Transverse colon (tissue), 4 donors: ENCODE measurements at regions not wholly inside any gene's neighbourhood (a gene's known extent, or its start where the extent isn't known, plus 50 kb on each side); places are given as distances from the start of the nearest gene placed in this dataset.
A peak's percentile ranks its signal among the peaks of the same experiment; 100 is the strongest.

Experiments
- DNase-seq: peaks from one replicate; pipeline ENCODE4 v3.0.0-alpha.2; 2019
- H3K27ac ChIP-seq, 4 donors: fragments of 200-600 bp; sonication (generic); 2 replicates each; pipeline ENCODE4 v1.5.1; 2016 to 2018; ENCODE audit warnings: inconsistent platforms in 4 of 4
- H3K27me3 ChIP-seq: fragments of 200-600 bp; sonication (generic); 2 replicates; pipeline ENCODE4 v1.5.1; 2017; ENCODE audit warnings: inconsistent platforms
- H3K36me3 ChIP-seq, 4 donors: fragments of 200-600 bp; sonication (generic); 2 replicates each; pipeline ENCODE4 v1.5.1; 2017 to 2019; ENCODE audit warnings: inconsistent platforms in 4 of 4
- H3K4me1 ChIP-seq, 4 donors: fragments of 200-600 bp; sonication (generic); 2 replicates each; pipeline ENCODE4 v1.5.1; 2017 to 2020; ENCODE audit warnings: inconsistent platforms in 4 of 4
- H3K4me3 ChIP-seq, 4 donors: fragments of 200-600 bp; sonication (generic); 1 replicate in 1 of 4; 2 replicates in 3 of 4; pipeline versions ENCODE4 v1.5.1 to v1.6.1; 2017 to 2019; ENCODE audit warnings: inconsistent platforms in 4 of 4
- H3K9me3 ChIP-seq, 2 donors: fragments of 200-600 bp; sonication (generic); 2 replicates each; pipeline ENCODE4 v1.5.1; 2017 to 2019; ENCODE audit warnings: inconsistent platforms in 2 of 2
- EP300 ChIP-seq: sonication (generic); formaldehyde crosslinking; IDR thresholded peaks from one replicate; pipeline ENCODE4 v1.6.1; 2017; ENCODE audit warnings: antibody characterized with exemption, low read depth
- POLR2A ChIP-seq: fragments of 450-650 bp; IDR thresholded peaks from one replicate; pipeline ENCODE4 v1.6.1; 2016; ENCODE audit warnings: antibody characterized with exemption, mild to moderate bottlenecking, moderate library complexity
- POLR2AphosphoS5 ChIP-seq, 3 donors: sonication (generic); formaldehyde crosslinking; IDR thresholded peaks; one replicate each; pipeline ENCODE4 v1.6.1; 2016; ENCODE audit warnings: antibody characterized with exemption in 3 of 3
- WGBS, 2 donors: methylation state at CpG; one replicate each; pipeline ENCODE4 v1.1.5; 2018; ENCODE audit warnings: low coverage in 1 of 2; 5-methylcytosine and 5-hydroxymethylcytosine counted together
- in situ Hi-C, 4 donors: fragments of 200-750 bp; cut with MboI; loops; one replicate each; pipeline versions ENCODE4 v1.15.0 to v1.15.1; 2017; ENCODE audit warnings: low sequenced_read_pairs in 3 of 4, low pct_ligation_motif_present in 1 of 4, low pct_unique_long_range_greater_than_20kb in 1 of 4
- intact Hi-C: fragments of 100-400 bp; cut with DNase I; formaldehyde crosslinking; loops from one replicate; pipeline ENCODE4 v1.15.1; 2023; ENCODE audit warnings: low total_unique reads
- TF ChIP-seq, protein P1 (sequence below), 5 experiments: fragments of 200-600 bp in 3 of 5; fragments of 450-650 bp in 2 of 5; sonication (generic) in 3 of 5; IDR thresholded peaks; 1 replicate in 2 of 5; 2 replicates in 3 of 5; pipeline ENCODE4 v1.5.1; 2016 to 2017; ENCODE audit warnings: antibody characterized with exemption in 5 of 5, inconsistent platforms in 3 of 5, mild to moderate bottlenecking in 2 of 5, moderate library complexity in 1 of 5

DNA sequence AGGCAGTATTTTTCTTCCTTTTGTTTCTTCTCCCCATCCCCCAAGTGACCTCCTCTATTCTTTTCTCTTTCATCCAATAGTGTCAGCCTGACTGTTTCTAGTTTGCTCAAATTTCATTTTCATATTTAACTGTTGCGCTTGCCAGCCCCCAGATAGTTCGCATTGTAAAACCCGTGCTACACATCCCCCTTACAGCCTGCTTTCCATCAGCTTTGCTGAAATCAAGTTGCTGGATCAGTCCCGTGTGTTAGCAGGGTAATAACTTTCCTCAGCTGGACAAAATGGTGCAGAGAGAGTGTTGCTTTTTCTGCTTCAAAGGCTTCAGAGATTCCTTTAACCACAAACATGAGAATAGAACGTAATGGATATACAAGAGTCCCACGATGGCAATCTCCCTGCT is 180.6 kb upstream of the NPVF start:
- WGBS, 2 donors, result 81 to 91% methylated on average over 5 to 6 of the region's 6 CpGs
- Histone ChIP-seq H3K9me3 (no peaks in the 10 kb centered on the region), H3K4me1 (no peaks in the 10 kb centered on the region), H3K36me3 (no peaks in the 10 kb centered on the region), H3K4me3 (no peak overlapping the region), H3K27me3 (no peaks in the 10 kb centered on the region), H3K27ac (peak overlapping the region in 1 of 4 donors; percentile 9)
- intact Hi-C loops, result no loop called here
- no peak for DNase-seq
- TF ChIP-seq POLR2A (no peak), EP300 (no peak), POLR2AphosphoS5 (IDR thresholded peaks at IDR 0.05) (no peak)
- TF ChIP-seq, protein P1, sequence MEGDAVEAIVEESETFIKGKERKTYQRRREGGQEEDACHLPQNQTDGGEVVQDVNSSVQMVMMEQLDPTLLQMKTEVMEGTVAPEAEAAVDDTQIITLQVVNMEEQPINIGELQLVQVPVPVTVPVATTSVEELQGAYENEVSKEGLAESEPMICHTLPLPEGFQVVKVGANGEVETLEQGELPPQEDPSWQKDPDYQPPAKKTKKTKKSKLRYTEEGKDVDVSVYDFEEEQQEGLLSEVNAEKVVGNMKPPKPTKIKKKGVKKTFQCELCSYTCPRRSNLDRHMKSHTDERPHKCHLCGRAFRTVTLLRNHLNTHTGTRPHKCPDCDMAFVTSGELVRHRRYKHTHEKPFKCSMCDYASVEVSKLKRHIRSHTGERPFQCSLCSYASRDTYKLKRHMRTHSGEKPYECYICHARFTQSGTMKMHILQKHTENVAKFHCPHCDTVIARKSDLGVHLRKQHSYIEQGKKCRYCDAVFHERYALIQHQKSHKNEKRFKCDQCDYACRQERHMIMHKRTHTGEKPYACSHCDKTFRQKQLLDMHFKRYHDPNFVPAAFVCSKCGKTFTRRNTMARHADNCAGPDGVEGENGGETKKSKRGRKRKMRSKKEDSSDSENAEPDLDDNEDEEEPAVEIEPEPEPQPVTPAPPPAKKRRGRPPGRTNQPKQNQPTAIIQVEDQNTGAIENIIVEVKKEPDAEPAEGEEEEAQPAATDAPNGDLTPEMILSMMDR (IDR thresholded peaks at IDR 0.05), result no peak
- in situ Hi-C loops, result loop anchor here in 1 of 4 donors (25.0 kb wide), 1 partner anchor 428 kb away; no protein-coding TSS in a partner anchor

DNA sequence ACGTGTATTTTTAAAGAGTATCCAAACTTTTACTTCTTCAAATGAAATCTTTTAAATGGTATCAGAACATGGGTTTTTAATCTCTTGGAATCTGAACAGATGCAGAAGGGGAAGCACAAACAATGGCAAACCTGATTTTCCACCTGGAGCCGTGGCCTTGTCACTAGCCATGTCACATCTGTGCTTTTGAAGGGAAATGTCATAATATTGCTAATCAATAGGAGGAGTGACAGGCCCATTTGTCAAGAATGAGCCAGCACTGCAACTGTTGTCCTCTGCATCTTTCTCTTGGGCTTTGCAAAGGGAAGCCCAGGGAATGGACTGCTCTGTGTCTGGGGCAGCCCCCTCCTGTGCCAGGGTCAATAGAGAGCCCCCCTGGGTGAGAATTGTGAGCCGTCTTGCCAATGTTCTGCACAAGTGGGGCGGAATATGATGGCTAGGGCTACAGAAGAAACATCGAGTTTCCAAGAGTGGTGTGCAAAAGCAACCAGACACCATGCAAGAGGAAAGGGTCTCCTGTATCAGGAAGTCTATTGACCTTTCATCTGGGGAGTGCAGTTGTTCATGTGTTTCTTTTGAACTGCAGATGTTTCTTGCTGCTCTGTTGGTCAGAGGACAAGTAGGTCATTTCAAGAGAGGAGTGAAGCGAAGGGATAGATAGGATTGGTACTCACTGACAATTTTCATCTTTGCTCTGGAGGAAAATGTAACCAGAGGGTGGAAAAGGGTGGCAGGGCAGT is 181.8 kb upstream of the NPVF start:
- 89 to 90% methylated on average over 2 to 6 of the region's 6 CpGs for WGBS, 2 donors
- intact Hi-C loops, result no loop called here
- no peak overlapping the region for H3K4me3 ChIP-seq
- no peaks in the 10 kb centered on the region for H3K4me1 ChIP-seq
- H3K27me3 ChIP-seq, result no peaks in the 10 kb centered on the region
- DNase-seq, result no peak
- no peaks in the 10 kb centered on the region for H3K36me3 ChIP-seq
- no peak for TF ChIP-seq EP300
- no peak for TF ChIP-seq POLR2A
- TF ChIP-seq, protein P1 (IDR thresholded peaks at IDR 0.05), result no peak
- no peak for TF ChIP-seq POLR2AphosphoS5 (IDR thresholded peaks at IDR 0.05)
- H3K9me3 ChIP-seq, result no peaks in the 10 kb centered on the region
- H3K27ac ChIP-seq, result no peak overlapping the region
- in situ Hi-C loops, result loop anchor here in 1 of 4 donors (25.0 kb wide), 1 partner anchor 427 kb away; no protein-coding TSS in a partner anchor

DNA sequence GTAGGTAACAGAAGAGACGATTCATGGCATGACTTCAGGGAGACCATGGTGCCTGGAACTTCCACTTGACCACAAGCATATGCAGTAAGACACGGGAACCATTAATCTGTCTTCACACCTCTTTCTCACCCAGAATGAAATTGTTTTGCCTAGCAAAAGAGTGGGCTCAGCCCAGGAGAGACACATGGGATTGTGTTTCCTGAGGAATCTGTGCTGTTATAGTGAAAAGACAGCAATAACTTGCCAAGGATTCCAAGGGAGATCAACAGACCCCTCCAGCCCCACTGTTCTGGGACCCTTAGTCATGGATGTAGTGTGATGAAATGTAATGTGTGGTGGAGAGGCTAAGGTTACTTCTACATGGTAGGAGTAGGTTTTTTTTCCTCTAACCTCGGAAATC is 192.5 kb upstream of the NPVF start:
- TF ChIP-seq POLR2AphosphoS5 (IDR thresholded peaks at IDR 0.05) (no peak), EP300 (no peak), POLR2A (no peak)
- TF ChIP-seq, protein P1 (IDR thresholded peaks at IDR 0.05), result no peak
- no peaks in the 10 kb centered on the region for H3K4me1 ChIP-seq
- no peak for DNase-seq
- H3K36me3 ChIP-seq, result no peaks in the 10 kb centered on the region
- in situ Hi-C loops, result loop anchor here in 1 of 4 donors (25.0 kb wide), 1 partner anchor 417 kb away; no protein-coding TSS in a partner anchor
- H3K27ac ChIP-seq, result no peak overlapping the region
- H3K4me3 ChIP-seq, result no peak overlapping the region
- 54 to 76% methylated on average over 3 of the region's 3 CpGs for WGBS, 2 donors
- no peaks in the 10 kb centered on the region for H3K27me3 ChIP-seq
- H3K9me3 ChIP-seq, result no peaks in the 10 kb centered on the region
- intact Hi-C loops, result no loop called here

DNA sequence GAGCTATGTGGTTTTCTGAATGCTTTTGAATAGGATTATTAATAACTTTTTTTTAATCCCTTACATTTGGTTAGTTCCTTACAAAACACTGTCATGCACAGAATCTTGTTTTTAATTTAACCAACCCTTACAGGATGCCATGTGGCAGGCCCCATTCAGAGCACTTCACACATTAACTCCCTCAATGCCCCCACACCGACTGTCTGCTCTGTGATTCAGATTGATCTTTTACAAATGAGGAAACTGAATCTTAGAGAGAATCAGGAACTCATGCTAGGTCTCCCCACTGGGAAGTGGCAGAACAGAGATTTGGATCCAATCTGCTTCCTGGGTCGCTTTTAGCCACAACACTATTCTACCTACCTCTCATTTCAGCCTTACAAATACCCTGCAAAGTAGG is 195.8 kb upstream of the NPVF start:
- intact Hi-C loops (no loop called here), in situ Hi-C loops (loop anchor here in 1 of 4 donors (25.0 kb wide), 1 partner anchor 413 kb away; no protein-coding TSS in a partner anchor)
- no peaks in the 10 kb centered on the region for H3K36me3 ChIP-seq
- H3K9me3 ChIP-seq, result no peaks in the 10 kb centered on the region
- no peaks in the 10 kb centered on the region for H3K4me1 ChIP-seq
- TF ChIP-seq EP300 (no peak), POLR2AphosphoS5 (IDR thresholded peaks at IDR 0.05) (no peak), POLR2A (no peak)
- TF ChIP-seq, protein P1 (IDR thresholded peaks at IDR 0.05), result no peak
- H3K4me3 ChIP-seq, result no peak overlapping the region
- DNase-seq, result no peak
- no peak overlapping the region for H3K27ac ChIP-seq
- H3K27me3 ChIP-seq, result no peaks in the 10 kb centered on the region
- WGBS, 2 donors, result 74 to 77% methylated on average over 2 of the region's 2 CpGs
